ENCODE measurements at regions not wholly inside any gene's neighbourhood (a gene's known extent, or its start where the extent isn't known, plus 50 kb on each side); places are given as distances from the start of the nearest gene placed in this dataset.

DNA sequence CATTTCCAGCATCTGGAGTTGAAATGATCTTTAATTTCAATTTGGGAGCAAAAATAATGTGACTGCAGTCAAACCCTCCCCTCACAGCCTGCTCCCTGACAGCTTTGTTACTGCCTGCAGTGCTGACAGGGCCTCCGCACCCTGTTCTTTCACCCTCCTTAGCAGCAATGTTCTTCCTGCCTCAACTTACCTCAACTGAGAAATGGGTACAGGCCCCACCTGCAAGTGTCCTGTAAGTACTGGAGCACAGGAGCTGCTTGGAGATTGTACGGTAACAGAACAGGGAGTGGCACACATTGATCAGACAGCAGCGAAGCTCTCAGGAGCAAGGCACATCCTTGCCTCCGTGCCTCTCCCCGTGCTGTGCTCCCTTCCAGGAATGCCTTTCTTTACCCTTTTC is 131.3 kb downstream of the CHST1 start:
- TF ChIP-seq TCF12 (IDR thresholded peaks at IDR 0.05; ENCODE audit: low read depth): no peak
- TF ChIP-seq RAD21 (IDR thresholded peaks at IDR 0.05; ENCODE audit: low read depth): no peak
- TF ChIP-seq, protein P1, sequence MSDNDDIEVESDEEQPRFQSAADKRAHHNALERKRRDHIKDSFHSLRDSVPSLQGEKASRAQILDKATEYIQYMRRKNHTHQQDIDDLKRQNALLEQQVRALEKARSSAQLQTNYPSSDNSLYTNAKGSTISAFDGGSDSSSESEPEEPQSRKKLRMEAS (IDR thresholded peaks at IDR 0.05): no peak
- no peak for TF ChIP-seq EGR1 (IDR thresholded peaks at IDR 0.05)
- TF ChIP-seq FOXM1 (IDR thresholded peaks at IDR 0.05; ENCODE audit: borderline replicate concordance, low read depth): no peak
- TF ChIP-seq YY1 (IDR thresholded peaks at IDR 0.05; ENCODE audit: low read depth): no peak

All from Ishikawa (cell line).